Hepatic stellate cell (primary cell): ENCODE measurements at regions not wholly inside any gene's neighbourhood (a gene's known extent, or its start where the extent isn't known, plus 50 kb on each side); places are given as distances from the start of the nearest gene placed in this dataset.

Source experiments
- DNase-seq: peaks from one replicate; pipeline ENCODE4 v3.0.0; 2011; ENCODE audit warnings: low spot score

- DNase-seq = no peak
These were observed 1224.4 kb downstream of the EFNB2 start for GRCh38 chr13:105311094-105311493.

GRCh38 chr13:105307776-105308175, 1227.7 kb downstream of the EFNB2 start:
- no peak for DNase-seq

- DNase-seq = no peak
These were observed 1237.6 kb downstream of the EFNB2 start for GRCh38 chr13:105297839-105298238.

GRCh38 chr13:105291987-105292386, 1243.5 kb downstream of the EFNB2 start:
- no peak for DNase-seq

- DNase-seq = no peak
These were observed 1244.9 kb downstream of the EFNB2 start for GRCh38 chr13:105290596-105290995.

GRCh38 chr13:105285526-105285925, 1249.9 kb downstream of the EFNB2 start:
- DNase-seq = no peak

GRCh38 chr13:105282406-105283285, 1252.8 kb downstream of the EFNB2 start:
- no peak for DNase-seq

- no peak for DNase-seq
These were observed 1256.5 kb downstream of the EFNB2 start for GRCh38 chr13:105278943-105279381.

GRCh38 chr13:105276571-105276970, 1258.9 kb downstream of the EFNB2 start:
- no peak for DNase-seq

- DNase-seq = no peak
These were observed 1261.7 kb downstream of the EFNB2 start for GRCh38 chr13:105273665-105274222.

- DNase-seq = no peak
These were observed 1262.5 kb downstream of the EFNB2 start for GRCh38 chr13:105272660-105273631.

GRCh38 chr13:105266615-105267014, 1268.8 kb downstream of the EFNB2 start:
- DNase-seq = no peak

GRCh38 chr13:105262579-105262978, 1272.9 kb downstream of the EFNB2 start:
- DNase-seq = no peak

GRCh38 chr13:105259426-105259825, 1276.0 kb downstream of the EFNB2 start:
- no peak for DNase-seq

- no peak for DNase-seq
These were observed 1280.0 kb downstream of the EFNB2 start for GRCh38 chr13:105255472-105255871.

GRCh38 chr13:105251293-105251692, 1284.2 kb downstream of the EFNB2 start:
- no peak for DNase-seq

- DNase-seq = no peak
These were observed 1287.6 kb downstream of the EFNB2 start for GRCh38 chr13:105247830-105248229.

GRCh38 chr13:105240371-105240770, 1295.1 kb downstream of the EFNB2 start:
- no peak for DNase-seq

GRCh38 chr13:105232439-105232838, 1303.0 kb downstream of the EFNB2 start:
- DNase-seq = no peak

- DNase-seq = no peak
These were observed 1303.5 kb downstream of the EFNB2 start for GRCh38 chr13:105232006-105232405.

GRCh38 chr13:105231579-105231978, 1303.9 kb downstream of the EFNB2 start:
- no peak for DNase-seq

- DNase-seq = no peak
These were observed 1314.6 kb downstream of the EFNB2 start for GRCh38 chr13:105220881-105221280.
